AG10803 (cell line): ENCODE measurements at regions not wholly inside any gene's neighbourhood (a gene's known extent, or its start where the extent isn't known, plus 50 kb on each side); places are given as distances from the start of the nearest gene placed in this dataset.

Experiments used
- DNase-seq: peaks from one replicate; pipeline ENCODE4 v3.0.0; 2010; ENCODE audit warnings: low read depth
- H3K4me3 ChIP-seq: 2 replicates; pipeline ENCODE4 v1.5.1; 2011; ENCODE audit warnings: mild to moderate bottlenecking, low read length, control low read depth
- TF ChIP-seq, protein P1 (sequence below): conservative IDR thresholded peaks from 2 replicates; pipeline ENCODE4 v1.5.1; 2011; ENCODE audit warnings: mild to moderate bottlenecking, low read length, control low read depth, inconsistent platforms

GRCh38 chr3:117954131-117954530 is 1080.5 kb downstream of the IGSF11 start:
- TF ChIP-seq, protein P1, sequence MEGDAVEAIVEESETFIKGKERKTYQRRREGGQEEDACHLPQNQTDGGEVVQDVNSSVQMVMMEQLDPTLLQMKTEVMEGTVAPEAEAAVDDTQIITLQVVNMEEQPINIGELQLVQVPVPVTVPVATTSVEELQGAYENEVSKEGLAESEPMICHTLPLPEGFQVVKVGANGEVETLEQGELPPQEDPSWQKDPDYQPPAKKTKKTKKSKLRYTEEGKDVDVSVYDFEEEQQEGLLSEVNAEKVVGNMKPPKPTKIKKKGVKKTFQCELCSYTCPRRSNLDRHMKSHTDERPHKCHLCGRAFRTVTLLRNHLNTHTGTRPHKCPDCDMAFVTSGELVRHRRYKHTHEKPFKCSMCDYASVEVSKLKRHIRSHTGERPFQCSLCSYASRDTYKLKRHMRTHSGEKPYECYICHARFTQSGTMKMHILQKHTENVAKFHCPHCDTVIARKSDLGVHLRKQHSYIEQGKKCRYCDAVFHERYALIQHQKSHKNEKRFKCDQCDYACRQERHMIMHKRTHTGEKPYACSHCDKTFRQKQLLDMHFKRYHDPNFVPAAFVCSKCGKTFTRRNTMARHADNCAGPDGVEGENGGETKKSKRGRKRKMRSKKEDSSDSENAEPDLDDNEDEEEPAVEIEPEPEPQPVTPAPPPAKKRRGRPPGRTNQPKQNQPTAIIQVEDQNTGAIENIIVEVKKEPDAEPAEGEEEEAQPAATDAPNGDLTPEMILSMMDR, result no peak
- DNase-seq, result no peak
- no peak overlapping the region for H3K4me3 ChIP-seq

DNA sequence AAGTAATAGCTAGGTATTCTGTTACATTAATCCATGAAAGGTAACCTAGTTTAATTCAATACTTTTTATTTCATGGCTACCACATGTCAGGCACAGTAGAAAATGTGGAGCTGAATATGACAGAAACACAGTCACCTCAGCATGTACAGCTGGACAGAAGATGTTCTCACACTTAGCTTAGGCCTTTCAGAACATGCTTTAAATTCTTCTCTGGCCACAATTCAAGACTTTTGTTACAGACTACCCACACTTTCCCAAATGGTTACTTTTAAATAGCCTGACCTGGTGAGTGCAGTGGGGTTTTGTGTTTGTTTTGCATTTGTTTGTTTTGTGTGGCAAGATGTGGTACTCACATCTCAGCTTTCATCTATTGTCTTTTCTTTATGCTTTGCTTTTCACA is 1079.5 kb downstream of the IGSF11 start:
- TF ChIP-seq, protein P1, result no peak
- DNase-seq, result no peak

DNA sequence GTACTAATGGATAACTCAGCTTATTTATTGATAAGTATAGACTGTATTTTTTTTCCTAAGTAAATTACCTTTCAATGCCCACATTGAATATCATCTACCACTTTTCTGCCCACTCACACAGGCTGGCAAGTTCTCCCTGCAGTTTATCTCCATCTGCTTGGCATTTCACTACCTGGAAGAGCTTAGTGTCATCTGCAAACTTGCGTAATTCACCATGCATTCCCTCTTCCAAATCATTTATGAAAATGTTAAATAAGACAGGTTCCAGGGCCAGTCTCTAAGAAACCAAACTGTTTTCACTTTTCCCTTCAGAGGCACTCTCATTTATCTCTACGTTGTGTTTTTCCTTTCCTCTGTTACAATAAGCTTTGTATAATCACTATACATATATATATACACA is 1076.6 kb downstream of the IGSF11 start:
- no peak for DNase-seq
- TF ChIP-seq, protein P1, result no peak
- H3K4me3 ChIP-seq, result no peak overlapping the region

More for the DNA sequence above, 1079.5 kb downstream of the IGSF11 start:
- H3K4me3 ChIP-seq, result no peak overlapping the region

GRCh38 chr3:117962750-117963149 is 1071.9 kb downstream of the IGSF11 start:
- DNase-seq, result peak; percentile 1
- H3K4me3 ChIP-seq, result no peak overlapping the region
- TF ChIP-seq, protein P1, result no peak

DNA sequence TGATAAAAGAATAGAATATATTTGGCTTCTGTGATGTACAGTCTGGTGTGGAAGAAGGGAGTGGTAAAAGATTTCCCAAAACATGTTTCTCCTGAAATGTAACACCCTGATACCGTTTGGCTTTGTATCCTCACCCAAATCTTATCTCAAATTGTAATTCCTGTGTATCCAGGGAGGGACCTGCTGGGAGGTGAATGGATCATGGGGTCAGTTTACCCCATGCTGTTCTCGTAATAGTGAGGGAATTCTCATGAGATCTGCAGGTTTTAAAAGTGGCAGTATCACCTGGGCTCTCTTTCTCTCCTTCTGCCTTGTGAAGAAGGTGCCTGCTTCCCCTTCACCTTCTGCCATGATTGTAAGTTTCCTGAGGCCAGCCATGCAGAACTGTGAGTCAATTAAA is 1070.8 kb downstream of the IGSF11 start:
- TF ChIP-seq, protein P1, result no peak
- no peak overlapping the region for H3K4me3 ChIP-seq
- DNase-seq, result no peak

DNA sequence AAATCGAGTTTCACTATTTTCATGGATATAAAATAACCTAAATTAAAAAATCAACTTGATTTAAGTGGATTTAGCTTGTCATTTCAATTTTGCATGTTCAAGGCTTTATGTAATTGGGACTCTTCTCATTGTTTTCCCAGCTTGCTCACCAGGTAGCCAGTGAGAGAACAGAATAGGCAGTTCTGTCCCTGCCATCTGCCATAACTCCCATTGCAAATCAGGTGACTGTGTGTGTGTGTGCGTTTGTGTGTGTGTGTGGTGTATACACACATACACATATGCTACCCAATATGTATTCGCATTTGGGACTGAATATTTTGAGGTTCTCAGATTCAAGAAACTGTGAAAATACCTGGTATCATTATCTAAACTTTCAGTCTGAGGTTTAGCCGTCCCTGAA is 1069.8 kb downstream of the IGSF11 start:
- TF ChIP-seq, protein P1, result no peak
- no peak overlapping the region for H3K4me3 ChIP-seq
- no peak for DNase-seq

DNA sequence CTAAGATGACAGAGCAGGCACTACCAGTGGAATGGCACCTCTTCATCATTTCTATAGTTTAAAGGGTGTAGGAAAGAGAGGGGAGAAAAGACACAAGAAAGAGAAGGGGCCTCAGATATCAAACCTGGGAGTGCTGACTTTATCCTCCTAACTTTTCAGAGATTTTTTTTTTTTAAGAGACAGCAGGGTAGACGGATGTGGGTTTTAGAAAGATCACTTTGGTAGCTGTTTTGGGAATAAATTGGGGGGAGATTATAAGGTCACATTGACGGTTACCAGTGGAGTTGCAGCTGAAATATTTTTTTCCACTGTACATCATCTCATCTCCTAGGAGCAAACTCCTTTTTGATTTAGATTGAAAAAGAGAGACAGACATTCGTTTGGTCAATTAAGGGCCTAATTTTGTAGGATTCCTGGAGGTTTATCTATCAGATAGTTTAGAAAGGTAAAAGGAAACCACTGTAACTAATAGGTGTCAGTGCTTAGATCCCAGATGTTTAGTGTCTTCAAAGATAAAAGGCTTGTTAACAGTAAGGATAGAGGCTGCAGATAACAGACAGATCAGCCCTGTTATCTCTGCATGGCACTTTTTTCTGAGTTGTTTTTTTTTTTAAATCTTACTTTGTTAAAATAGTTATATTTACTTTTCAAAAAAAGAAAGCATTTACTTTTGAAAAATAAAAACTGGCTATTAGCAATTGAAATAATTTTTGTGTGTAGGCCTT is 1057.0 kb downstream of the IGSF11 start:
- H3K4me3 ChIP-seq, result no peak overlapping the region
- TF ChIP-seq, protein P1, result no peak
- DNase-seq, result no peak
